ENCODE measurements at regions not wholly inside any gene's neighbourhood (a gene's known extent, or its start where the extent isn't known, plus 50 kb on each side); places are given as distances from the start of the nearest gene placed in this dataset.

DNA sequence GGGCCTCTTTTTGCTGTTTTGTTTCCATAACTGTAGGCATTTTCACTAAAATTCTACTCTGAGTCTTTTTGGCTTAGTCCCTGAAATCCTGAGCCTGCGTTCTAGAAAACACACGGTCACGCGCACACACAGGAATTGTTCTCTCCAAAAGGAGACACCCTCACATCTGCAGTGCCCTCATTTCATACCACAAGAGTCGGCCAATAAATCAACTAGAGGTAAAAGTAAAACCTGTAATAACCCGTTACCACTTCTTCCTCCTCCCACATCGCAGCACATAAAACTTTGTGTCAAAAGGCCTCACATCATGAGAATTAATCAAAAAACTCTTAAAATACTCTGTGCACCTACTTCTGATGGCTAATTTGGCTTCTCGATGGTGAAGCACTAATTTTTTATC is 133.3 kb upstream of the MGMT start:
- H3K4me3 ChIP-seq (ENCODE audit: low read depth in 1 of 2, low read length in 2 of 2): no peak overlapping the region
- H3K36me3 ChIP-seq (ENCODE audit: insufficient read depth, low read length): no peaks in the 10 kb centered on the region
- no peaks in the 10 kb centered on the region for H3K4me1 ChIP-seq (ENCODE audit: insufficient read depth, low read length)
- no peaks in the 10 kb centered on the region for H3K27me3 ChIP-seq (ENCODE audit: control insufficient read depth in 1 of 2, insufficient read depth in 2 of 2, low read length in 2 of 2)
- H3K9ac ChIP-seq (ENCODE audit: low read length): no peak overlapping the region
- H3K27ac ChIP-seq (ENCODE audit: low read depth, low read length): no peak overlapping the region
- no peaks in the 10 kb centered on the region for H3K9me3 ChIP-seq (ENCODE audit: low read length)

- Histone ChIP-seq H3K4me3 (ENCODE audit: low read depth in 1 of 2, low read length in 2 of 2) (no peak overlapping the region), H3K9me3 (ENCODE audit: low read length) (no peaks in the 10 kb centered on the region), H3K9ac (ENCODE audit: low read length) (no peak overlapping the region), H3K36me3 (ENCODE audit: insufficient read depth, low read length) (no peaks in the 10 kb centered on the region), H3K27ac (ENCODE audit: low read depth, low read length) (no peak overlapping the region), H3K27me3 (ENCODE audit: control insufficient read depth in 1 of 2, insufficient read depth in 2 of 2, low read length in 2 of 2) (no peaks in the 10 kb centered on the region), H3K4me1 (ENCODE audit: insufficient read depth, low read length) (no peaks in the 10 kb centered on the region)
Measured at GRCh38 chr10:129334266-129334665, 132.8 kb upstream of the MGMT start.

- no peak overlapping the region for H3K4me3 ChIP-seq (ENCODE audit: low read depth in 1 of 2, low read length in 2 of 2)
- no peaks in the 10 kb centered on the region for H3K9me3 ChIP-seq (ENCODE audit: low read length)
- no peak overlapping the region for H3K27ac ChIP-seq (ENCODE audit: low read depth, low read length)
- H3K27me3 ChIP-seq (ENCODE audit: control insufficient read depth in 1 of 2, insufficient read depth in 2 of 2, low read length in 2 of 2): no peaks in the 10 kb centered on the region
- no peaks in the 10 kb centered on the region for H3K36me3 ChIP-seq (ENCODE audit: insufficient read depth, low read length)
- H3K4me1 ChIP-seq (ENCODE audit: insufficient read depth, low read length): no peaks in the 10 kb centered on the region
- H3K9ac ChIP-seq (ENCODE audit: low read length): no peak overlapping the region
Measured at GRCh38 chr10:129335396-129335795, 131.6 kb upstream of the MGMT start.

GRCh38 chr10:129335942-129336341 is 131.1 kb upstream of the MGMT start:
- H3K9me3 ChIP-seq (ENCODE audit: low read length): no peaks in the 10 kb centered on the region

GRCh38 chr10:129339191-129339590 is 127.8 kb upstream of the MGMT start:
- no peaks in the 10 kb centered on the region for H3K9me3 ChIP-seq (ENCODE audit: low read length)
- no peak overlapping the region for H3K27ac ChIP-seq (ENCODE audit: low read depth, low read length)
- no peaks in the 10 kb centered on the region for H3K27me3 ChIP-seq (ENCODE audit: control insufficient read depth in 1 of 2, insufficient read depth in 2 of 2, low read length in 2 of 2)
- H3K9ac ChIP-seq (ENCODE audit: low read length): no peak overlapping the region
- H3K4me3 ChIP-seq (ENCODE audit: low read depth in 1 of 2, low read length in 2 of 2): no peak overlapping the region
- H3K36me3 ChIP-seq (ENCODE audit: insufficient read depth, low read length): no peaks in the 10 kb centered on the region
- H3K4me1 ChIP-seq (ENCODE audit: insufficient read depth, low read length): no peaks in the 10 kb centered on the region

More at GRCh38 chr10:129335942-129336341, 131.1 kb upstream of the MGMT start:
- H3K36me3 ChIP-seq (ENCODE audit: insufficient read depth, low read length): no peaks in the 10 kb centered on the region
- no peak overlapping the region for H3K27ac ChIP-seq (ENCODE audit: low read depth, low read length)
- H3K4me3 ChIP-seq (ENCODE audit: low read depth in 1 of 2, low read length in 2 of 2): no peak overlapping the region
- no peaks in the 10 kb centered on the region for H3K27me3 ChIP-seq (ENCODE audit: control insufficient read depth in 1 of 2, insufficient read depth in 2 of 2, low read length in 2 of 2)
- no peaks in the 10 kb centered on the region for H3K4me1 ChIP-seq (ENCODE audit: insufficient read depth, low read length)
- H3K9ac ChIP-seq (ENCODE audit: low read length): no peak overlapping the region

- H3K27me3 ChIP-seq (ENCODE audit: control insufficient read depth in 1 of 2, insufficient read depth in 2 of 2, low read length in 2 of 2): no peaks in the 10 kb centered on the region
- H3K27ac ChIP-seq (ENCODE audit: low read depth, low read length): no peak overlapping the region
Measured at GRCh38 chr10:129339841-129340240, 127.2 kb upstream of the MGMT start.

DNA sequence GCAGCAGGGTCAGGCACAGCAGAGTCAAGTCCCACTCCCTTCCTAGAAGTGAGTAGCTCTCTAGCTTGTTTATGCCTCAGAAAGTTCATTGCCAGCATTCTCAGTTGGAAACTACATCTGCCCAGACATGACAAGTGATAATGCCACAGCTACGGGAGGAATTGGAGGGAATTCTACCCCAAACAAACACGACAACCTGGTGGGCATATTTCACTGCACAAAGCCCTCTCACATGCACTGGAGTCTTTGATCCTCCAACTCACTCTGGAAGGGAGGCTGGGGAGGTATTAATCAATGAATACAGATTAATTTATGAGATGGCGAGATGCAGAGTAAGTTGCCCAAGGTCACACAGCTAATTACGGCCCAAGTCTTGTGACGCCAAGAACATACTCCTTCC is 126.0 kb upstream of the MGMT start:
- Histone ChIP-seq H3K27ac (ENCODE audit: low read depth, low read length) (no peak overlapping the region), H3K36me3 (ENCODE audit: insufficient read depth, low read length) (no peaks in the 10 kb centered on the region), H3K4me3 (ENCODE audit: low read depth in 1 of 2, low read length in 2 of 2) (no peak overlapping the region), H3K9ac (ENCODE audit: low read length) (no peak overlapping the region), H3K4me1 (ENCODE audit: insufficient read depth, low read length) (no peaks in the 10 kb centered on the region), H3K27me3 (ENCODE audit: control insufficient read depth in 1 of 2, insufficient read depth in 2 of 2, low read length in 2 of 2) (no peaks in the 10 kb centered on the region), H3K9me3 (ENCODE audit: low read length) (no peaks in the 10 kb centered on the region)

More at GRCh38 chr10:129339841-129340240, 127.2 kb upstream of the MGMT start:
- Histone ChIP-seq H3K4me1 (ENCODE audit: insufficient read depth, low read length) (no peaks in the 10 kb centered on the region), H3K9me3 (ENCODE audit: low read length) (no peaks in the 10 kb centered on the region), H3K36me3 (ENCODE audit: insufficient read depth, low read length) (no peaks in the 10 kb centered on the region), H3K9ac (ENCODE audit: low read length) (no peak overlapping the region), H3K4me3 (ENCODE audit: low read depth in 1 of 2, low read length in 2 of 2) (no peak overlapping the region)

DNA sequence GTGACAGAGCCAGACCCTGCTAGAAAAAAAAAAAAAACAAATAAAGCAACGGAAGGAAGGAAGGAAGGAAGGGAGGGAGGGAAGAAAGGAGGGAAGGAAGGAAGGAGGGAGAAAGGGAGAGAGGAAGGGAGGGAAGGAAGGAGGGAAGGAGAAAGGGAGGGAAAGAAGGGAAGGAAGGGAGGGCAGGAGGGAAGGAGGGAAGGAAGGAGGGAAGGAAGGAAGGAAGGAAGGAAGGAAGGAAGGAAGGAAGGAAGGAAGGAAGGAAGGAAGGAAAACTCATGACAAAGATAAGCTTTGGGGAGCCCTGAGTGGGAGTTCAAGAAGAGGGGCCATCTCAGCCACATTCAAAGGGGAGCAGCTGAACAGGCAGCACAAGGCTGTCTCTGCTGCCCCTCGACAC is 124.7 kb upstream of the MGMT start:
- Histone ChIP-seq H3K9ac (ENCODE audit: low read length) (no peak overlapping the region), H3K9me3 (ENCODE audit: low read length) (no peaks in the 10 kb centered on the region), H3K4me1 (ENCODE audit: insufficient read depth, low read length) (no peaks in the 10 kb centered on the region), H3K4me3 (ENCODE audit: low read depth in 1 of 2, low read length in 2 of 2) (no peak overlapping the region), H3K27ac (ENCODE audit: low read depth, low read length) (no peak overlapping the region), H3K36me3 (ENCODE audit: insufficient read depth, low read length) (no peaks in the 10 kb centered on the region), H3K27me3 (ENCODE audit: control insufficient read depth in 1 of 2, insufficient read depth in 2 of 2, low read length in 2 of 2) (no peaks in the 10 kb centered on the region)

DNA sequence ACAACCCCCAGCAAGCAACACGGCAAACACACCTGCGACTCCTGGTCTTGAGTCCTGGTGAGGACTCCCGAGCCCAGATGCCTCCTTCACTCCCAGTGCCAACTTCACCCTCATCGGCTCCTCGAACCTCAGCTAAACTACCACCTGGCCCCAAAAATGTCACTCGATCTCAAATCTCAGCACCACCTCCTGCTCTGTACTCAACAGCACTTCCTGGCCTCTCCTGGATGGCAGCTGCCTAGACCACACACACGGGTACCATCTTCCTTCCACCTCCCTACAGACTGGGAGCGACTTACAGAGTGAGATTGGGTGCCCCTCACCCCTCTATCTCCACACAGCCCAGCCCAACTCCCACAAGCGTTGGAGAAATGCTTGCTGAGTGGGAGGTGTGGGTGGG is 123.9 kb upstream of the MGMT start:
- Histone ChIP-seq H3K9ac (ENCODE audit: low read length) (no peak overlapping the region), H3K4me1 (ENCODE audit: insufficient read depth, low read length) (no peaks in the 10 kb centered on the region), H3K9me3 (ENCODE audit: low read length) (no peaks in the 10 kb centered on the region), H3K36me3 (ENCODE audit: insufficient read depth, low read length) (no peaks in the 10 kb centered on the region), H3K4me3 (ENCODE audit: low read depth in 1 of 2, low read length in 2 of 2) (no peak overlapping the region), H3K27me3 (ENCODE audit: control insufficient read depth in 1 of 2, insufficient read depth in 2 of 2, low read length in 2 of 2) (no peaks in the 10 kb centered on the region), H3K27ac (ENCODE audit: low read depth, low read length) (no peak overlapping the region)

GRCh38 chr10:129344103-129344502 is 122.9 kb upstream of the MGMT start:
- Histone ChIP-seq H3K36me3 (ENCODE audit: insufficient read depth, low read length) (no peaks in the 10 kb centered on the region), H3K27me3 (ENCODE audit: control insufficient read depth in 1 of 2, insufficient read depth in 2 of 2, low read length in 2 of 2) (no peaks in the 10 kb centered on the region), H3K27ac (ENCODE audit: low read depth, low read length) (no peak overlapping the region), H3K4me3 (ENCODE audit: low read depth in 1 of 2, low read length in 2 of 2) (no peak overlapping the region), H3K9me3 (ENCODE audit: low read length) (no peaks in the 10 kb centered on the region), H3K9ac (ENCODE audit: low read length) (no peak overlapping the region), H3K4me1 (ENCODE audit: insufficient read depth, low read length) (no peaks in the 10 kb centered on the region)

GRCh38 chr10:129344731-129345355 is 122.2 kb upstream of the MGMT start:
- Histone ChIP-seq H3K9ac (ENCODE audit: low read length) (no peak overlapping the region), H3K27ac (ENCODE audit: low read depth, low read length) (no peak overlapping the region), H3K27me3 (ENCODE audit: control insufficient read depth in 1 of 2, insufficient read depth in 2 of 2, low read length in 2 of 2) (no peaks in the 10 kb centered on the region), H3K4me1 (ENCODE audit: insufficient read depth, low read length) (no peaks in the 10 kb centered on the region), H3K4me3 (ENCODE audit: low read depth in 1 of 2, low read length in 2 of 2) (no peak overlapping the region), H3K9me3 (ENCODE audit: low read length) (no peaks in the 10 kb centered on the region), H3K36me3 (ENCODE audit: insufficient read depth, low read length) (no peaks in the 10 kb centered on the region)

DNA sequence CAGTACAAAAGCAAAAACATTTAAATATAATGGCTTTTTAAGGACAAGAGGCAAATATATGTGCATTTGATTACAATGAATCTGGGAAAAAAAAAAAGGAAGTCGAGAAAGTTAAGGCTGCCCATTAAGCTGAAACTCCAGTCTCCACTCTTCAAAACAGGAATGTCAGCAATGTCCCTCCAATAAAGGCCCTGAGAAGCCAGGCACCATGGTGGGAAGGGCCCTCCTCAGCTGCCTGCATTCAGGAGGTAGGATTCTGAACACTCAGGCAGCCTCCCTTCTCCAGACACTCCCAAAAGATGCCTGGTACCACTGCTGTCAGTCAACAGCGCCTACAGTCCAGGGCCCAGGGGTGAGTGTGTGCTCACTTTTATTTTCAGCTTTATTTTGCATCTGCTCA is 121.3 kb upstream of the MGMT start:
- Histone ChIP-seq H3K9ac (ENCODE audit: low read length) (no peak overlapping the region), H3K4me1 (ENCODE audit: insufficient read depth, low read length) (no peaks in the 10 kb centered on the region), H3K27me3 (ENCODE audit: control insufficient read depth in 1 of 2, insufficient read depth in 2 of 2, low read length in 2 of 2) (no peaks in the 10 kb centered on the region), H3K4me3 (ENCODE audit: low read depth in 1 of 2, low read length in 2 of 2) (no peak overlapping the region), H3K36me3 (ENCODE audit: insufficient read depth, low read length) (no peaks in the 10 kb centered on the region), H3K9me3 (ENCODE audit: low read length) (no peaks in the 10 kb centered on the region), H3K27ac (ENCODE audit: low read depth, low read length) (no peak overlapping the region)

Measured in muscle layer of colon (tissue), 2 donors.